ENCODE measurements at regions not wholly inside any gene's neighbourhood (a gene's known extent, or its start where the extent isn't known, plus 50 kb on each side); places are given as distances from the start of the nearest gene placed in this dataset.

DNA sequence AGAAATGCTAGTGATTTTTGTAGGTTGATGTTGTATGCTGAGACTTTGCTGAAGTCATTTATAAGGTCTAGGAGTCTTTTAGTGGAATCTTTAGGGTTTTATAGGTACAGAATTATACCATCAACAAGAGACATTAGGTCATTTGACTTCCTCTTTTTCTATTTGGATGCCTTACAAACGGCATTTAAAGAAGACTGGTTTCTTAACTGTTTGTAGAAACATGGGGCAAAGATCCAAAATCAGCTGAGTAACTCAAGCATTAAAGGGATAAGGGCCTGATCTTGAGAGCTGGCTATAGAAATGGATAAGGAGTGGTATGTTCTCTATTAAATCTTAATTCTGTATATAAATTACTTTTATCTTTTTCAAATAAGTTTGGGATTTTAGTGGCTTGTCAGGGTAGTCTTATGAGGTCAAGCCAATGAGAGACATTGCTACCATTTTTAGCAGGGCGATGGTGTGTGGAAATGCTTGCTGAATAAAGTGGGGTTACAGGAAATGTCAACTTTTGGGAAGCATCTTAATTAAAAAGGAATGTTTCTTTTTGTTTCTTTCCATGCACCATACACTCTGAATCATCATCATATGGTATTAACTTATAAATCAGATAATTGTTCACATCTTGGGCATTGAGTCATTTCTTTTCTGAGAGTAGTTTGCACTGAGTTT is 197.7 kb upstream of the GBE1 start:
- ATAC-seq (ENCODE audit: low read depth) = no peak
- H3K27me3 Mint-ChIP-seq = no peaks in the 10 kb centered on the region
- no peaks in the 10 kb centered on the region for H3K36me3 Mint-ChIP-seq
- POLR2A ChIA-PET = no interaction called here
- H3K4me3 Mint-ChIP-seq = no peak overlapping the region
- no peak for DNase-seq
- H3K9me3 Mint-ChIP-seq = no peaks in the 10 kb centered on the region
- no peak overlapping the region for H3K27ac Mint-ChIP-seq
- H3K4me1 Mint-ChIP-seq = no peaks in the 10 kb centered on the region

- Mint-ChIP-seq H3K27ac (no peak overlapping the region), H3K36me3 (no peaks in the 10 kb centered on the region), H3K4me3 (no peak overlapping the region), H3K9me3 (no peaks in the 10 kb centered on the region), H3K27me3 (no peaks in the 10 kb centered on the region), H3K4me1 (no peaks in the 10 kb centered on the region)
- POLR2A ChIA-PET = no interaction called here
- DNase-seq (no peak), ATAC-seq (ENCODE audit: low read depth) (no peak)
Measured at GRCh38 chr3:81955878-81956277, 194.4 kb upstream of the GBE1 start.

- ATAC-seq (ENCODE audit: low read depth) = no peak
- Mint-ChIP-seq H3K36me3 (no peaks in the 10 kb centered on the region), H3K4me1 (no peaks in the 10 kb centered on the region), H3K27ac (no peak overlapping the region), H3K4me3 (no peak overlapping the region), H3K9me3 (no peaks in the 10 kb centered on the region), H3K27me3 (no peaks in the 10 kb centered on the region)
- DNase-seq = no peak
- POLR2A ChIA-PET = no interaction called here
Measured at GRCh38 chr3:81953111-81953510, 191.7 kb upstream of the GBE1 start.

DNA sequence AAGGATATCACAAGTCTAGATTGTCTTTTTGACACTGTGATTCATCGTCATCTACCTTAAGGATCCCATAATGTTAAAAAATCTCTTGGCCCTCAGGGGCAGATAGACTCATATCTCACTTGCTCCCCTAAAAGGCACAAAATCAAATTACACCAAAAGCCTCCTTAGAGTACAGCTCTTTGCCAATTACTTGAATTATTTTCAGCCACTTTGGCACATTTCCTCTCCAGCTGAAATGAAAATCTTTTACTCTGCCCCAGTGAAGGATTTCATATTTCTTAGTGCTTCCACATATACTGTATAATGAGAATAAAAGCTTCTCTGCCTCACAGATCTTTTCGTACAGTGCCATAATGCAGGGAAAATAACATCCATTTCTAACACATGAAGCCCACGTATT is 190.7 kb upstream of the GBE1 start:
- ATAC-seq (ENCODE audit: low read depth) = no peak
- DNase-seq = no peak
- no peaks in the 10 kb centered on the region for H3K36me3 Mint-ChIP-seq
- no peaks in the 10 kb centered on the region for H3K27me3 Mint-ChIP-seq
- H3K4me3 Mint-ChIP-seq = no peak overlapping the region
- no peaks in the 10 kb centered on the region for H3K4me1 Mint-ChIP-seq
- no peaks in the 10 kb centered on the region for H3K9me3 Mint-ChIP-seq
- H3K27ac Mint-ChIP-seq = no peak overlapping the region
- POLR2A ChIA-PET = no interaction called here

- no peaks in the 10 kb centered on the region for H3K9me3 Mint-ChIP-seq
- no peaks in the 10 kb centered on the region for H3K27me3 Mint-ChIP-seq
- no peaks in the 10 kb centered on the region for H3K36me3 Mint-ChIP-seq
- no peaks in the 10 kb centered on the region for H3K4me1 Mint-ChIP-seq
- POLR2A ChIA-PET = no interaction called here
- H3K4me3 Mint-ChIP-seq = no peak overlapping the region
- DNase-seq (no peak), ATAC-seq (ENCODE audit: low read depth) (no peak)
- H3K27ac Mint-ChIP-seq = no peak overlapping the region
Measured at GRCh38 chr3:81951636-81952035, 190.2 kb upstream of the GBE1 start.

GRCh38 chr3:81951106-81951505 is 189.7 kb upstream of the GBE1 start:
- no peak overlapping the region for H3K4me3 Mint-ChIP-seq

DNA sequence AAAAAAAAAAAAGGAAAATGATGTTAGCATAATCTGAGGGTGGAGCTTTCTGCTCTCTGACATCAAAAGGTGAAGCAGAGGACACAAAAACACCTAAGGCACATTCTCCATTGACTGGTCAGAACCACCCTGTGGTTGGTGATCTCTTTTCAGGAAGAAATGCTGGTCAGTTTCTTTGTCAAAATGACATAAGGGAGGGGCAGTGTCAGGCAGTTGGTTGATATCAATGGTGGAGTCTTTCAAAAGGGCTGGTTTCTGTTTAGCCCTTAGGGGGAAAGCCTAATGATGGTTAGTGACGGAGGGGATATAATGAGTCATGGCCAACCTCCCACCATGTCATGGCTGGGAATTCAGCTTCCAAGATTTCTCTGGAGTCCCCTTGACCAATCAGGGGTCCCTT is 185.9 kb upstream of the GBE1 start:
- Mint-ChIP-seq H3K4me3 (no peak overlapping the region), H3K27ac (no peak overlapping the region), H3K4me1 (no peaks in the 10 kb centered on the region), H3K9me3 (no peaks in the 10 kb centered on the region), H3K27me3 (no peaks in the 10 kb centered on the region), H3K36me3 (no peaks in the 10 kb centered on the region)
- POLR2A ChIA-PET = no interaction called here
- ATAC-seq (ENCODE audit: low read depth) = no peak
- DNase-seq = no peak

More at GRCh38 chr3:81951106-81951505, 189.7 kb upstream of the GBE1 start:
- ATAC-seq (ENCODE audit: low read depth) (no peak), DNase-seq (no peak)
- no peaks in the 10 kb centered on the region for H3K27me3 Mint-ChIP-seq
- H3K27ac Mint-ChIP-seq = no peak overlapping the region
- H3K36me3 Mint-ChIP-seq = no peaks in the 10 kb centered on the region
- POLR2A ChIA-PET = no interaction called here
- H3K9me3 Mint-ChIP-seq = no peaks in the 10 kb centered on the region
- H3K4me1 Mint-ChIP-seq = no peaks in the 10 kb centered on the region

DNA sequence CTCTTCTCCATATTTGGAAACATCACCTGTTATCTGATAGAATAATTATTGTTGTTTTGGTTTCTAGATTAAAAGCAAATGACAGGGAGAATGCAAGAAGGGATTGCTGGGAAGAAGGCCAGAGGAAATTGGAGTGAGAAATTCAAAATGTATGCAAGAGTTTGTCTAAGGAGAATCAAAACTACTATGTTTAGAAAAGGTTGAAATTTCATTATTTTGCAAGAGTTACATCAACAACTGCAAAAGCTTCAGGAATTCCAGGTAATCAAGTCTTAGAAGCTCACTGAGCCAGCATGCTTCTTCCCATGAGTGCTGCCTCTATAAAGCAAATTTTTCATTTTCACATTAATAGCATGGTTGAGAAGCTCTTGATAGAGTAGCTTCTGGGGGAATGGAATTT is 177.2 kb upstream of the GBE1 start:
- H3K27me3 Mint-ChIP-seq = no peaks in the 10 kb centered on the region
- H3K4me3 Mint-ChIP-seq = no peak overlapping the region
- DNase-seq (no peak), ATAC-seq (ENCODE audit: low read depth) (no peak)
- H3K4me1 Mint-ChIP-seq = no peaks in the 10 kb centered on the region
- H3K27ac Mint-ChIP-seq = no peak overlapping the region
- H3K9me3 Mint-ChIP-seq = no peaks in the 10 kb centered on the region
- H3K36me3 Mint-ChIP-seq = no peaks in the 10 kb centered on the region
- POLR2A ChIA-PET = no interaction called here

GRCh38 chr3:81936817-81937216 is 175.4 kb upstream of the GBE1 start:
- Mint-ChIP-seq H3K27ac (no peak overlapping the region), H3K27me3 (peaks cover 2% of the 10 kb centered on the region), H3K9me3 (no peaks in the 10 kb centered on the region), H3K36me3 (no peaks in the 10 kb centered on the region), H3K4me3 (no peak overlapping the region), H3K4me1 (no peaks in the 10 kb centered on the region)
- no peak for DNase-seq
- POLR2A ChIA-PET = no interaction called here
- no peak for ATAC-seq (ENCODE audit: low read depth)

DNA sequence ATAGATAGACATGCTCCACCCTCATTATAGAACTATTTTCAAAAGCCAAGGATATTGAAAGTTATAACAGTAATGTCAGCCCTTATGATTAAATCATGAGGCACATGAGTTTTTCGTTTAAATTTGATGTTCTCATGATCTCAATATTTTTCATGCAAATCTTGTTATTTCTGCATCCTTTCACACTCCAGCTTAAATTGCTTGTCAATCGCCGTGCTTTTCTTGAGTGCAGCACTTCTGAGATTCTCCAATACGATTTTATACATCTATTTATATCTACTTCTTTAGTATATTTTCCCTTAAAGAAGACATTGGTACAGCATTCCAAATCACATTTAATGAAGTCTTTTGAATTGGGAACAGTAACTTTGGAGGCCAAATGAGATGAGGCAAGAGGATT is 171.2 kb upstream of the GBE1 start:
- no peak for DNase-seq
- no peaks in the 10 kb centered on the region for H3K36me3 Mint-ChIP-seq
- no peaks in the 10 kb centered on the region for H3K4me1 Mint-ChIP-seq
- peaks cover 2% of the 10 kb centered on the region for H3K27me3 Mint-ChIP-seq
- no peak for ATAC-seq (ENCODE audit: low read depth)
- H3K9me3 Mint-ChIP-seq = no peaks in the 10 kb centered on the region
- POLR2A ChIA-PET = no interaction called here
- no peak overlapping the region for H3K4me3 Mint-ChIP-seq
- H3K27ac Mint-ChIP-seq = no peak overlapping the region

DNA sequence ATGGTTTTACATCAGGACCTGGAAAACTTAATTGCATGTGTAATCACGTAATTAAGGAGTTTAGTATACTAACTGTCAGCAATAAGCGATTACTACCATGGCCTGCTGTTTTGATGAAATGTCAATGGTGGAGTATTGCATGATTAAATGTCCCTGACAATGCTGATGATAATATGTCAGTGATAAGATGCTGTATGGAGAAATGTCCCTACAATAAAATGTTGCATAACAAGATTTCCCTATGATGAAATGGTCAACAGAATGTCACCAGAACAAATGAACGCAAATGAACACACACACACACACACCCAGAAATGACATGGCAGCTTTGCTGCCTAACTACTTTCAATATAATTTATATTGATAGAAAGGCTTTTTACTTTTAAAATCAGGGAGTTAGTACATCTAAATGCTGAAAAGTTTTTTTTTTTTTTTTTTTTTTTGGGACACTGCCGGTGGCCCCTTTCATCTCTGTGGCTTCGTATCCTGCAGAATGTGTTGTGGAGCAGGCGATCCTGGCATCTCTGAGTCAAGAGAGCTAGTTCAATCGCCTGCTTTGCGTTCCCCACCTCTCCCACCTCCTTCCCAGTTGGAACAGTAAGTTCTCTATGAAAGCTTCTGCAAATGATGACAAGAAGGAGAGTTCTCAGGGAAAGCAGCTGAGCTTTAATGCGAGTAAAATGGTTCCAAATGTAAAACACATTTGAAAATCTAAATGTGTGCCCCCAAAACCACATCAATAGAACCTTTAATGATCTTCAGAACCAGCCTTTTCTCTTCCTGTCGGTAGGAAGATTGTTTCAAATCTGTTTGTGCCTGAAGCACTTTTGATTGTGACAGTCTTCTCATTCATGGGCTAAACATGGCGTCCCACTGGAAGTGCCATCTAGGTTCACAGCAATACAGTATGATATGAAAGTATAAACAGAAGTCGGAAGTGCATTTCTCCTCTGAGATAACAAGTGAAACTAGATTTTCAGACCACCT is 170.1 kb upstream of the GBE1 start:
- DNase-seq (no peak), ATAC-seq (ENCODE audit: low read depth) (no peak)
- Mint-ChIP-seq H3K4me1 (no peaks in the 10 kb centered on the region), H3K4me3 (no peak overlapping the region), H3K36me3 (no peaks in the 10 kb centered on the region), H3K9me3 (no peaks in the 10 kb centered on the region), H3K27me3 (peaks cover 2% of the 10 kb centered on the region), H3K27ac (no peak overlapping the region)
- POLR2A ChIA-PET = no interaction called here

DNA sequence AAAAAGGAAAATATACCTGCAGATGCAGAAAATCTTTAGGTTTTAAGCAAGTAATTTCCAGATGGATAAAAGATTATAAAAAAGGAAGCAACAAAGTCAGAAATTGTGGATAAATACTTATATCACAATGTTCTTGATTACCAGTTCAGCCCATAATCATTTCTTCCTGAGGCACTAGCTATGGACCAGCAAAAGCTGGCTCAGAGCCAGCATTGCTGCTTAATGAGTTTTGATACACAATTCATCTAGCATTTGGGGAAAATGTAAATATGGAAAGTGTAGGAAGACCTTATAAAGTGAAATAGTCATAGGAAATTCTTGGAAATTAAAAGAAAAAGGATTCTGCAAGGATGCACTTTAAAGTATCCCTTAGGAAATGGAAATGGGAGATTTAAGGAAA is 168.3 kb upstream of the GBE1 start:
- POLR2A ChIA-PET = no interaction called here
- H3K36me3 Mint-ChIP-seq = no peaks in the 10 kb centered on the region
- H3K4me3 Mint-ChIP-seq = no peak overlapping the region
- no peaks in the 10 kb centered on the region for H3K4me1 Mint-ChIP-seq
- no peaks in the 10 kb centered on the region for H3K9me3 Mint-ChIP-seq
- peaks cover 2% of the 10 kb centered on the region for H3K27me3 Mint-ChIP-seq
- ATAC-seq (ENCODE audit: low read depth) (no peak), DNase-seq (no peak)
- H3K27ac Mint-ChIP-seq = no peak overlapping the region

DNA sequence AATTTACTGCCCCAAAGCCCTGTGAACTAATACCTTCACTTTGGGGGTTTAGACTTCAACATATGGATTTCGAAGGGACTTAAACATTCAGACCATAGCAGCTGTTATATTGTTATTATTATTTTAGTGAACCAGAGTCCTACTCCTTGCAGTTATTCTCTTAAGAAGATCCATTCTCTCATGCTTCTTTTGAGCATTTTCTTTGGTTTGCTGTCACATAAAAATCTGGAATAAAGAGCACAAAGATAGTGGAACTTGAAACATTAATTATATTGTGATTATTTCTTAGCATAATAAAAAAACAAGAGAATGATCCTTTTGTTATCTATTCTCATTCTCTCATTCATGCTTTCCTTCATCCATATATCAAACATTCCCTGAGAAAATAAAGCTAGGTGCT is 166.4 kb upstream of the GBE1 start:
- POLR2A ChIA-PET = no interaction called here
- Mint-ChIP-seq H3K9me3 (no peaks in the 10 kb centered on the region), H3K27me3 (no peaks in the 10 kb centered on the region), H3K36me3 (no peaks in the 10 kb centered on the region), H3K27ac (no peak overlapping the region), H3K4me1 (no peaks in the 10 kb centered on the region), H3K4me3 (no peak overlapping the region)
- ATAC-seq (ENCODE audit: low read depth) (no peak), DNase-seq (no peak)

- Mint-ChIP-seq H3K4me3 (no peak overlapping the region), H3K36me3 (no peaks in the 10 kb centered on the region), H3K27ac (no peak overlapping the region), H3K4me1 (no peaks in the 10 kb centered on the region), H3K27me3 (no peaks in the 10 kb centered on the region), H3K9me3 (no peaks in the 10 kb centered on the region)
- DNase-seq = no peak
- ATAC-seq (ENCODE audit: low read depth) = no peak
- POLR2A ChIA-PET = no interaction called here
Measured at GRCh38 chr3:81925385-81925784, 163.9 kb upstream of the GBE1 start.
